HL-60 (cell line): ENCODE measurements at regions not wholly inside any gene's neighbourhood (a gene's known extent, or its start where the extent isn't known, plus 50 kb on each side); places are given as distances from the start of the nearest gene placed in this dataset.

Source experiments
- CTCF ChIP-seq: IDR thresholded peaks from one replicate; pipeline ENCODE4 v1.5.1; 2011; ENCODE audit warnings: low read length, control low read depth, inconsistent platforms; ENCODE audit not compliant: insufficient read depth
- GABPA ChIP-seq: IDR thresholded peaks from 2 replicates; pipeline ENCODE4 v1.6.1; 2012; ENCODE audit warnings: low read depth
- POLR2AphosphoS5 ChIP-seq: IDR thresholded peaks from 2 replicates; pipeline ENCODE4 v1.6.1; 2012; ENCODE audit warnings: low read depth
- REST ChIP-seq: IDR thresholded peaks from 2 replicates; pipeline ENCODE4 v1.6.1; 2012; ENCODE audit warnings: low read depth; ENCODE audit not compliant: insufficient replicate concordance
- SPI1 ChIP-seq: IDR thresholded peaks from 2 replicates; pipeline ENCODE4 v1.6.1; 2012; ENCODE audit warnings: low read depth, mild to moderate bottlenecking, borderline replicate concordance

GRCh38 chr3:144102421-144102820 is 130.8 kb downstream of the DIPK2A start:
- TF ChIP-seq POLR2AphosphoS5 = no peak
- TF ChIP-seq REST = no peak
- no peak for TF ChIP-seq CTCF
- no peak for TF ChIP-seq GABPA
- TF ChIP-seq SPI1 = no peak
